ENCODE measurements at regions not wholly inside any gene's neighbourhood (a gene's known extent, or its start where the extent isn't known, plus 50 kb on each side); places are given as distances from the start of the nearest gene placed in this dataset.
A peak's percentile ranks its signal among the peaks of the same experiment; 100 is the strongest.

DNA sequence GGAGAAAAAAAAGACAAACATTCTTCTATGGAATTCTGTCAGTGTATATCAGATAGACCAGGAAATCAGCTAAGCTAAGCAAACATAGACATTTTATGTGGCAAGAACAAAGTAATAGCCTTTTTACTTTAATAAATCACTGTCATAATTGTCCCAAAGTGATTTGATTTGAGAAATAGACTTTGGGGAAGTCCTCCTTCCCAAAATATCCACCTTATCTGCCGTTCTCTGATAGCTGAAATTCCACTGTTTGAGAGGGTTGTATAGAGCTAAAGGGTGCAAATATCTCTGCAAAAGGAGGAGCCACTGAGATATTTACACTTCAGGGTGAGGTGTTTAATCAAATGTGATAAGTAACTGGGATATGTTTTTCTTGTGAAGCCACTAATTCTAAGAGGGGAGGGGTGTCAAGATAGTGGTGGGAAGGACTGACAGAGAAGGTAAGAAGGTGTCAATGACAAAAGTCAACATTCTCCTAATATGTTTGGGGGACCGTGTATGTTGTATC is 544.4 kb upstream of the JAG1 start:
- Histone ChIP-seq H3K36me3 (ENCODE audit: control insufficient read depth in 4 of 4, insufficient read depth in 4 of 4, low read length in 3 of 4) (no peaks in the 10 kb centered on the region), H3K9me3 (ENCODE audit: control extremely low read depth in 1 of 5, control insufficient read depth in 4 of 5, insufficient read depth in 2 of 5, low read depth in 1 of 5, low read length in 4 of 5) (no peaks in the 10 kb centered on the region), H3K27ac (ENCODE audit: insufficient read depth in 1 of 2, low read depth in 1 of 2, low read length in 2 of 2, poor library complexity in 1 of 2, severe bottlenecking in 2 of 2) (no peak overlapping the region), H3K4me1 (ENCODE audit: control extremely low read depth in 1 of 4, control insufficient read depth in 4 of 4, insufficient read depth in 4 of 4, low read length in 3 of 4) (peaks cover 6 to 54% (median 18%) of the 10 kb centered on the region in 4 experiments), H3K27me3 (replicated peaks in 2 of 5; ENCODE audit: control insufficient read depth in 4 of 5, insufficient read depth in 5 of 5, low read length in 4 of 5) (no peaks in the 10 kb centered on the region), H3K4me3 (ENCODE audit: control insufficient read depth in 1 of 7, extremely low read depth in 1 of 7, insufficient read depth in 4 of 7, low read depth in 2 of 7, low read length in 6 of 7) (no peak overlapping the region)
- WGBS (ENCODE audit: insufficient coverage) = no CpG with 5 or more reads among the region's 2 CpGs
- POLR2A ChIA-PET = no interaction called here
- DNase-seq = no peak
- CTCF ChIA-PET = interaction anchor here (1.7 to 3.0 kb wide), 2 partner anchors 10 to 13 kb away, joined by 5 to 12 read pairs; no protein-coding TSS in a partner anchor

DNA sequence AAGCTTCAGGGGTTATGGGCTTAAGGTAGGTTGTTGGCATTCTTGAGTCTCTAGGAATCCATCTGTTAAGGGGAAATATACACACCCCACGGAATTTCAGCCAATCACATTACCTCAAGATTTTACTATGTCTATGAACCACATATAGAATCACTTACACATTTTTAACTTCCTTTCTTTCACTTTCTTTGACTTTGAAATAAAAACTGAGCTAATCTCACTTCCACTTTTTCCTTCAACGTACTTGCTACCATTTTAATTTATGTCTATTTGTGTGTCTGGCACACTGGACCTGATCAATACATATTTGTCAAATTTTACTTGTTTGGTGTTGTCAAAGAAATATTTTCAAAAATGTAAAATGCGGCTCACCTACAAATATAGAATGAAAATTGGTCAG is 545.4 kb upstream of the JAG1 start:
- no peaks in the 10 kb centered on the region for H3K9me3 ChIP-seq (ENCODE audit: control extremely low read depth in 1 of 5, control insufficient read depth in 4 of 5, insufficient read depth in 2 of 5, low read depth in 1 of 5, low read length in 4 of 5)
- 57% methylated on average over 1 of the region's 3 CpGs for WGBS (ENCODE audit: insufficient coverage)

DNA sequence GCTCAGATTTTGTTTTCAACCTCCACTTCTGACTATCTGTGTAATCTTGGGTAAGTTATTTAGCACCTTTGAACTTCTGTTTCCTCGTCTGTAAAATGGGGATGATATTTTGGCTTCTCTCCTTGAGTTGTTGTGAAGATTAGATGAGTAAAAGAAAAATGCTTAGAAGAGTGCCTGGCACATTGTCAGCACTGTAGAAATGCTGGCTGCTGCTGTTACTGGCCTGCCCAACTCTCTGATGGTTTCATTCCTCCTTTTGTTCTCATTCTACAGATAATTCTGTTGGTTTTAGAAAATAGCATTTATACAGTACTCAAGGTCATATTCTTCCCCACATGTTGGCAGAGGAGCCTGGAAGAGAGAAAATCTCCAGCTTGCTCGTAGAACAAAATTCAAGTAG is 547.2 kb upstream of the JAG1 start:
- peaks cover 6 to 54% (median 18%) of the 10 kb centered on the region in 4 experiments for H3K4me1 ChIP-seq (ENCODE audit: control extremely low read depth in 1 of 4, control insufficient read depth in 4 of 4, insufficient read depth in 4 of 4, low read length in 3 of 4)
- H3K9me3 ChIP-seq (ENCODE audit: control extremely low read depth in 1 of 5, control insufficient read depth in 4 of 5, insufficient read depth in 2 of 5, low read depth in 1 of 5, low read length in 4 of 5) = no peaks in the 10 kb centered on the region
- H3K36me3 ChIP-seq (ENCODE audit: control insufficient read depth in 4 of 4, insufficient read depth in 4 of 4, low read length in 3 of 4) = no peaks in the 10 kb centered on the region
- ChIA-PET CTCF (interaction anchor here (1.2 kb wide), 1 partner anchor 13 kb away, joined by 3 read pairs; no protein-coding TSS in a partner anchor), POLR2A (interaction anchor here (0.6 kb wide), 1 partner anchor 781 kb away, joined by 3 read pairs; no protein-coding TSS in a partner anchor)
- no peaks in the 10 kb centered on the region for H3K27me3 ChIP-seq (replicated peaks in 2 of 5; ENCODE audit: control insufficient read depth in 4 of 5, insufficient read depth in 5 of 5, low read length in 4 of 5)
- H3K27ac ChIP-seq (ENCODE audit: insufficient read depth in 1 of 2, low read depth in 1 of 2, low read length in 2 of 2, poor library complexity in 1 of 2, severe bottlenecking in 2 of 2) = no peak overlapping the region
- peak in 2 of 3 donors; percentile 13 to 16 for DNase-seq
- no peak overlapping the region for H3K4me3 ChIP-seq (ENCODE audit: control insufficient read depth in 1 of 7, extremely low read depth in 1 of 7, insufficient read depth in 4 of 7, low read depth in 2 of 7, low read length in 6 of 7)
- 100% methylated on average over 1 of the region's 2 CpGs for WGBS (ENCODE audit: insufficient coverage)

More for the DNA sequence above, 545.4 kb upstream of the JAG1 start:
- peak in 2 of 3 donors; percentile 17 to 33 for DNase-seq
- Histone ChIP-seq H3K36me3 (ENCODE audit: control insufficient read depth in 4 of 4, insufficient read depth in 4 of 4, low read length in 3 of 4) (no peaks in the 10 kb centered on the region), H3K27ac (ENCODE audit: insufficient read depth in 1 of 2, low read depth in 1 of 2, low read length in 2 of 2, poor library complexity in 1 of 2, severe bottlenecking in 2 of 2) (no peak overlapping the region), H3K4me3 (ENCODE audit: control insufficient read depth in 1 of 7, extremely low read depth in 1 of 7, insufficient read depth in 4 of 7, low read depth in 2 of 7, low read length in 6 of 7) (no peak overlapping the region), H3K4me1 (ENCODE audit: control extremely low read depth in 1 of 4, control insufficient read depth in 4 of 4, insufficient read depth in 4 of 4, low read length in 3 of 4) (peaks cover 6 to 54% (median 18%) of the 10 kb centered on the region in 4 experiments), H3K27me3 (replicated peaks in 2 of 5; ENCODE audit: control insufficient read depth in 4 of 5, insufficient read depth in 5 of 5, low read length in 4 of 5) (no peaks in the 10 kb centered on the region)
- ChIA-PET CTCF (interaction anchor here (1.7 kb wide), 1 partner anchor 11 kb away, joined by 5 read pairs; no protein-coding TSS in a partner anchor), POLR2A (no interaction called here)

DNA sequence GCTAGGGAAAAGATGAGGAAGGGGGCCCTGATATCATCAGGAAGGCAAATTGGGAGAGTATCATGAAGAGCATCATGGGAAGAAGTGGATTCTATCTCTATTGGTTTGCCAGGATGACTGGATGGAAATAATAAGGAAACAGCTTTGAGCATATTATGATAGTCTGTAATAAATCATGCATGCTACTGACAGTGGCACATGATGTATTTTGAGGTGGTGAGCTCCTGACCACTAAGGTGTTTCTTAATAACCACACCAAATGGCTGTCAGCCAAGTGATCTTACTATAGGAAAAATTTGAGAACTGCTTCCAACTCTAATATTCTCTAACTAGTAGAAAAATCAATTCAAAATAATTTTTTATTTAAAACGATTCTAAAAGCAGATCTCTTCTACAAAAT is 548.4 kb upstream of the JAG1 start:
- peaks cover 4 to 42% (median 12%) of the 10 kb centered on the region in 4 experiments for H3K4me1 ChIP-seq (ENCODE audit: control extremely low read depth in 1 of 4, control insufficient read depth in 4 of 4, insufficient read depth in 4 of 4, low read length in 3 of 4)
- no peaks in the 10 kb centered on the region for H3K27me3 ChIP-seq (replicated peaks in 2 of 5; ENCODE audit: control insufficient read depth in 4 of 5, insufficient read depth in 5 of 5, low read length in 4 of 5)
- POLR2A ChIA-PET = no interaction called here
- no peak for DNase-seq
- CTCF ChIA-PET = interaction anchor here (1.0 kb wide), 1 partner anchor 17 kb away, joined by 5 read pairs; no protein-coding TSS in a partner anchor
- H3K4me3 ChIP-seq (ENCODE audit: control insufficient read depth in 1 of 7, extremely low read depth in 1 of 7, insufficient read depth in 4 of 7, low read depth in 2 of 7, low read length in 6 of 7) = no peak overlapping the region
- WGBS (ENCODE audit: insufficient coverage) = no CpG with 5 or more reads among the region's 1 CpG
- no peaks in the 10 kb centered on the region for H3K9me3 ChIP-seq (ENCODE audit: control extremely low read depth in 1 of 5, control insufficient read depth in 4 of 5, insufficient read depth in 2 of 5, low read depth in 1 of 5, low read length in 4 of 5)
- no peak overlapping the region for H3K27ac ChIP-seq (ENCODE audit: insufficient read depth in 1 of 2, low read depth in 1 of 2, low read length in 2 of 2, poor library complexity in 1 of 2, severe bottlenecking in 2 of 2)
- no peaks in the 10 kb centered on the region for H3K36me3 ChIP-seq (ENCODE audit: control insufficient read depth in 4 of 4, insufficient read depth in 4 of 4, low read length in 3 of 4)

DNA sequence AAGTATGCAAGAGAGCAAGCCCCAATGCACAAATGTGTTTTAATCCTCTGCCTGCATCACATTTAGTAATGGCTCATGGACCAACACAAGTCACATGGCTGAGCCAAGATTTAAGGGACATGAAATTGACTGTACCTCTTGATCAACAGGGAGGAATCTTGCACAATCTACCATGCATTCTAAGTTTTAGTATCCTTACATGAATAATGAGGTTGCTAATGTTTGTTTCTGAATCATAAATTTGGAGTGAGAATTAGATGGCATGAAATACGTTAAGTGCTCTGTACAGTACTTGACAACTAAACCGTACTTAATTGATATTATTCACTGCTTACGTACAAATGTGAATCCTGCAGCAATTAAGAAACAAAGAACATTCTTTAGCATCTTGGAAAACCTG is 553.8 kb upstream of the JAG1 start:
- no peaks in the 10 kb centered on the region for H3K36me3 ChIP-seq (ENCODE audit: control insufficient read depth in 4 of 4, insufficient read depth in 4 of 4, low read length in 3 of 4)
- H3K9me3 ChIP-seq (ENCODE audit: control extremely low read depth in 1 of 5, control insufficient read depth in 4 of 5, insufficient read depth in 2 of 5, low read depth in 1 of 5, low read length in 4 of 5) = no peaks in the 10 kb centered on the region
- H3K4me1 ChIP-seq (ENCODE audit: control extremely low read depth in 1 of 4, control insufficient read depth in 4 of 4, insufficient read depth in 4 of 4, low read length in 3 of 4) = peaks cover 0 to 3% (median 0%) of the 10 kb centered on the region in 4 experiments
- WGBS (ENCODE audit: insufficient coverage) = 100% methylated on average over 1 of the region's 3 CpGs
- ChIA-PET POLR2A (no interaction called here), CTCF (no interaction called here)
- no peak overlapping the region for H3K27ac ChIP-seq (ENCODE audit: insufficient read depth in 1 of 2, low read depth in 1 of 2, low read length in 2 of 2, poor library complexity in 1 of 2, severe bottlenecking in 2 of 2)
- no peak overlapping the region for H3K4me3 ChIP-seq (ENCODE audit: control insufficient read depth in 1 of 7, extremely low read depth in 1 of 7, insufficient read depth in 4 of 7, low read depth in 2 of 7, low read length in 6 of 7)
- H3K27me3 ChIP-seq (replicated peaks in 2 of 5; ENCODE audit: control insufficient read depth in 4 of 5, insufficient read depth in 5 of 5, low read length in 4 of 5) = no peaks in the 10 kb centered on the region
- no peak for DNase-seq

DNA sequence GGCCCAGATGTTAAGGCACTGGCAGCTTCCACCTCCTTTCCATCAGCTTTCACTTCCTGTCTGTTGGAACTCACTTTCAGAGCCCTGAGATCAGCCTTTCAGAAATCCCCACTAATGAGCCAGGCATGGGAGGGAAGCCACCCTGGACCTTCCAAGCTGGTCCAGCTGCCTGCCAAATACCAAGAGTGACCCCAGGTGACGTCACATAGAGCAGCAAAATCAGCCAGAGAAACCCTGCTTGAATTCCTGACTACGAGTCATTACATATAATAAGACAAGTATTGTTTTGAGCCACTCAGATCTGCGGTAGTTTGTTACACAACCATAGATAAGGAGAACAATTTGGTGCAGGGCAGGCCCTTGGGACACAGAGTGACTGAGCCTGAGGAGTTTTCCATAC is 556.0 kb upstream of the JAG1 start:
- Histone ChIP-seq H3K36me3 (ENCODE audit: control insufficient read depth in 4 of 4, insufficient read depth in 4 of 4, low read length in 3 of 4) (no peaks in the 10 kb centered on the region), H3K4me3 (ENCODE audit: control insufficient read depth in 1 of 7, extremely low read depth in 1 of 7, insufficient read depth in 4 of 7, low read depth in 2 of 7, low read length in 6 of 7) (no peak overlapping the region), H3K27ac (ENCODE audit: insufficient read depth in 1 of 2, low read depth in 1 of 2, low read length in 2 of 2, poor library complexity in 1 of 2, severe bottlenecking in 2 of 2) (no peak overlapping the region), H3K4me1 (ENCODE audit: control extremely low read depth in 1 of 4, control insufficient read depth in 4 of 4, insufficient read depth in 4 of 4, low read length in 3 of 4) (no peaks in the 10 kb centered on the region), H3K9me3 (ENCODE audit: control extremely low read depth in 1 of 5, control insufficient read depth in 4 of 5, insufficient read depth in 2 of 5, low read depth in 1 of 5, low read length in 4 of 5) (no peaks in the 10 kb centered on the region), H3K27me3 (replicated peaks in 2 of 5; ENCODE audit: control insufficient read depth in 4 of 5, insufficient read depth in 5 of 5, low read length in 4 of 5) (no peaks in the 10 kb centered on the region)
- ChIA-PET CTCF (no interaction called here), POLR2A (no interaction called here)
- WGBS (ENCODE audit: insufficient coverage) = 88% methylated on average over 3 of the region's 3 CpGs
- DNase-seq = no peak

DNA sequence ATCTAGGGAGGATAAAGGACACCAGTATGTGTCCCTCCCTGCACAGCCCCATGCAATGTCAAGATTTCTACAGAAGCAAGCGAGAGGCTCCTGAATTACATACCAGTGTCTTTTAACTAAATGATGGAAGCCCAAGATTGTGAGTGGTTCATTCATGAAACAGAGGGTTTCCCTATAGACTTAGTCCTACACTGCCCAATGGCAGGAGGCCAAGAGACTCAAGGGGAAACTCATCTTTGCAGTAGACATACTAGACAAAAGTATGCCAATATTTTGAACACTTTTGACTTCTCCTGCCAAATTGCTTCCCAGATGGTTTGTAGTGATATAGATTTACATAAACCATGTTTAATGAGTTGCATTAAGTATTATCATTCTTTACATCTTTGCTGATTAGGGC is 557.2 kb upstream of the JAG1 start:
- no peaks in the 10 kb centered on the region for H3K36me3 ChIP-seq (ENCODE audit: control insufficient read depth in 4 of 4, insufficient read depth in 4 of 4, low read length in 3 of 4)
- H3K4me3 ChIP-seq (ENCODE audit: control insufficient read depth in 1 of 7, extremely low read depth in 1 of 7, insufficient read depth in 4 of 7, low read depth in 2 of 7, low read length in 6 of 7) = no peak overlapping the region
- H3K27ac ChIP-seq (ENCODE audit: insufficient read depth in 1 of 2, low read depth in 1 of 2, low read length in 2 of 2, poor library complexity in 1 of 2, severe bottlenecking in 2 of 2) = no peak overlapping the region
- WGBS (ENCODE audit: insufficient coverage) = no CpG with 5 or more reads among the region's 1 CpG
- H3K4me1 ChIP-seq (ENCODE audit: control extremely low read depth in 1 of 4, control insufficient read depth in 4 of 4, insufficient read depth in 4 of 4, low read length in 3 of 4) = peaks cover 0 to 4% (median 0%) of the 10 kb centered on the region in 4 experiments
- POLR2A ChIA-PET = no interaction called here
- CTCF ChIA-PET = no interaction called here
- no peak for DNase-seq
- no peaks in the 10 kb centered on the region for H3K27me3 ChIP-seq (replicated peaks in 2 of 5; ENCODE audit: control insufficient read depth in 4 of 5, insufficient read depth in 5 of 5, low read length in 4 of 5)
- H3K9me3 ChIP-seq (ENCODE audit: control extremely low read depth in 1 of 5, control insufficient read depth in 4 of 5, insufficient read depth in 2 of 5, low read depth in 1 of 5, low read length in 4 of 5) = peaks cover 0 to 1% (median 0%) of the 10 kb centered on the region in 5 experiments
